Endothelial cell (in vitro differentiated cells): ENCODE measurements at regions not wholly inside any gene's neighbourhood (a gene's known extent, or its start where the extent isn't known, plus 50 kb on each side); places are given as distances from the start of the nearest gene placed in this dataset.

ENCODE experiments used
- DNase-seq: peaks from one replicate; pipeline ENCODE4 v3.0.0; 2021; ENCODE audit warnings: low spot score
- H3K27ac Mint-ChIP-seq: one replicate; pipeline ENCODE4 v1.8.0; 2021; ENCODE audit warnings: mixed read lengths, inconsistent platforms; ENCODE audit not compliant: unreplicated experiment
- H3K27me3 Mint-ChIP-seq: one replicate; pipeline ENCODE4 v1.8.0; 2021; ENCODE audit warnings: mild to moderate bottlenecking, moderate library complexity, mixed read lengths, inconsistent platforms; ENCODE audit not compliant: unreplicated experiment
- H3K36me3 Mint-ChIP-seq: one replicate; pipeline ENCODE4 v1.8.0; 2021; ENCODE audit warnings: mild to moderate bottlenecking, low read depth, mixed read lengths, inconsistent platforms; ENCODE audit not compliant: unreplicated experiment
- H3K4me1 Mint-ChIP-seq: one replicate; pipeline ENCODE4 v1.8.0; 2021; ENCODE audit warnings: mild to moderate bottlenecking, mixed read lengths, inconsistent platforms; ENCODE audit not compliant: unreplicated experiment
- H3K4me3 Mint-ChIP-seq: one replicate; pipeline ENCODE4 v1.8.0; 2021; ENCODE audit warnings: mild to moderate bottlenecking, mixed read lengths, inconsistent platforms; ENCODE audit not compliant: unreplicated experiment
- H3K9me3 Mint-ChIP-seq: one replicate; pipeline ENCODE4 v1.8.0; 2021; ENCODE audit warnings: mixed read lengths, inconsistent platforms; ENCODE audit not compliant: unreplicated experiment
- CTCF ChIP-seq: fragments of 200-600 bp; sonication (generic); IDR thresholded peaks from one replicate; pipeline ENCODE4 v1.5.0; 2021; ENCODE audit warnings: antibody characterized with exemption; ENCODE audit not compliant: unreplicated experiment

GRCh38 chr7:42511027-42511426, 274.0 kb upstream of the GLI3 start:
- H3K9me3 Mint-ChIP-seq, result no peaks in the 10 kb centered on the region
- no peak for DNase-seq
- H3K27ac Mint-ChIP-seq, result no peak overlapping the region
- no peak for TF ChIP-seq CTCF
- H3K4me1 Mint-ChIP-seq, result no peaks in the 10 kb centered on the region
- H3K27me3 Mint-ChIP-seq, result no peaks in the 10 kb centered on the region
- no peaks in the 10 kb centered on the region for H3K36me3 Mint-ChIP-seq
- no peak overlapping the region for H3K4me3 Mint-ChIP-seq

GRCh38 chr7:42506097-42506496, 269.1 kb upstream of the GLI3 start:
- Mint-ChIP-seq H3K4me1 (no peaks in the 10 kb centered on the region), H3K36me3 (no peaks in the 10 kb centered on the region), H3K4me3 (no peak overlapping the region), H3K27ac (no peak overlapping the region), H3K27me3 (no peaks in the 10 kb centered on the region), H3K9me3 (no peaks in the 10 kb centered on the region)
- no peak for TF ChIP-seq CTCF
- no peak for DNase-seq

- no peaks in the 10 kb centered on the region for H3K36me3 Mint-ChIP-seq
- no peak overlapping the region for H3K27ac Mint-ChIP-seq
- no peaks in the 10 kb centered on the region for H3K4me1 Mint-ChIP-seq
- no peak for DNase-seq
- TF ChIP-seq CTCF, result no peak
- no peaks in the 10 kb centered on the region for H3K27me3 Mint-ChIP-seq
- H3K4me3 Mint-ChIP-seq, result no peak overlapping the region
- H3K9me3 Mint-ChIP-seq, result no peaks in the 10 kb centered on the region
Observed at GRCh38 chr7:42502022-42502421, 265.0 kb upstream of the GLI3 start.

GRCh38 chr7:42495256-42495655, 258.2 kb upstream of the GLI3 start:
- no peak for TF ChIP-seq CTCF
- Mint-ChIP-seq H3K27ac (no peak overlapping the region), H3K36me3 (no peaks in the 10 kb centered on the region), H3K4me1 (peaks cover 7% of the 10 kb centered on the region), H3K4me3 (no peak overlapping the region), H3K9me3 (no peaks in the 10 kb centered on the region), H3K27me3 (peaks cover 3% of the 10 kb centered on the region)
- no peak for DNase-seq

- H3K4me3 Mint-ChIP-seq, result no peak overlapping the region
- peaks cover 3% of the 10 kb centered on the region for H3K27me3 Mint-ChIP-seq
- DNase-seq, result no peak
- no peak overlapping the region for H3K27ac Mint-ChIP-seq
- no peak for TF ChIP-seq CTCF
- no peaks in the 10 kb centered on the region for H3K9me3 Mint-ChIP-seq
- peaks cover 7% of the 10 kb centered on the region for H3K4me1 Mint-ChIP-seq
- H3K36me3 Mint-ChIP-seq, result no peaks in the 10 kb centered on the region
Observed at GRCh38 chr7:42494736-42495135, 257.7 kb upstream of the GLI3 start.
